GDM1 (cell line): ENCODE measurements at regions not wholly inside any gene's neighbourhood (a gene's known extent, or its start where the extent isn't known, plus 50 kb on each side); places are given as distances from the start of the nearest gene placed in this dataset.
"Not testable (repeated sequence)": the region's sequence is repeated elsewhere in the genome, so short reads cannot be mapped to it uniquely, and the experiment has no call there.

Experiments used
- DNase-seq: peaks from one replicate; lab custom pipeline; 2025; lab: John Stamatoyannopoulos, UW

DNA sequence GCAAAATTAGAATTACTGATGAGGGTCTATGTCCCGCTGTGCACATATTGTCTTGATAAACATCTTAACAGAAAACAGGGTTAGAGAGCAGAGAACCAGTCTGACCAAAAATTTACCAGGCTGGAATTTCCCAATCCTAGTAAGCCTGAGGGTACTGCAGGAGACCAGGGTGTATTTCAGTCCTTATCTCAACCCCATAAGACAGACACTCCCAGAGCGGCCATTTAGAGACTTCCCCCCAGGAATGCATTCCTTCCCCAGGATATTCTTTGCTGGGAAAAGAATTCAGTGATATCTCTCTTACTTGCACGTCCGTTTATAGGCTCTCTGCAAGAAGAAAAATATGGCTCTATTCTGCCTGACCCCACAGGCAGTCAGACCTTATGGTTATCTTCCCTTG, 101.4 kb upstream of the FAM3C start:
- DNase-seq = not testable (repeated sequence)

DNA sequence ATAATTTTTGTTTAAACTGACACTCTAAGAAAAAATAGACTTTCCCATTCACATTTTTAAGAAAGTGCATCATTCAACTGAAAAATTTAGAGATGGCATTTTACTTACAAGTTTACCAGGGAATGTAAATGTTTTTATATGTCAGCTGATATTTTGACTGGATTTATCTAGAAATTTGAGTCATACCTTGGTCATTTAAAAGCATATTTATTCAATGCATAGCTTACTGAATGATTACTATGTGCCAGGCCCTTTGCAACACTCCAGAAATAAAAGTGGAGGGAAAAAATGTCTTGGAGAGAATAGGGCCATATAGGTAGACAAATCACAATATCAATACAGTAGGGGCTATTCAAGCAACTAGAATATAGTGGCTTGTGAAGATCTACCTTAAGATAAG, 98.4 kb upstream of the FAM3C start:
- DNase-seq = no peak

DNA sequence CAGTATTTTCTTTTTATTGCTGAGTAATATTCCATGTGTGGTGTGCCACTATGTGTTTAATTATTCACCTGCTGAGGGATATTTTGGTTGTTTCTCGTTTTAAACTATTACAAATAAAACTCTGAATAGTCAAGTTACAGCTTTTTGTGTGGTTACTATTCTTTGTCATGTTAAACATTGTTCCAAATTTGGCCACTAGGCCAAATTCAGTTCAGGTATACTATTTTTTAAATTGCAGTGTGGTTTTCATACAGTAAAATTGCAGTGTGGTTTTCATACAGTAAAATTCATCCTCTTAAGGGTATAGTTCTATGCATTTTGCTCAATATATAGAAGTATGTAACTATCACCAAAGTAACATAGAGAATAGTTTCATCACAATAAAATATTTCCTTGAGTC, 97.4 kb upstream of the FAM3C start:
- no peak for DNase-seq

DNA sequence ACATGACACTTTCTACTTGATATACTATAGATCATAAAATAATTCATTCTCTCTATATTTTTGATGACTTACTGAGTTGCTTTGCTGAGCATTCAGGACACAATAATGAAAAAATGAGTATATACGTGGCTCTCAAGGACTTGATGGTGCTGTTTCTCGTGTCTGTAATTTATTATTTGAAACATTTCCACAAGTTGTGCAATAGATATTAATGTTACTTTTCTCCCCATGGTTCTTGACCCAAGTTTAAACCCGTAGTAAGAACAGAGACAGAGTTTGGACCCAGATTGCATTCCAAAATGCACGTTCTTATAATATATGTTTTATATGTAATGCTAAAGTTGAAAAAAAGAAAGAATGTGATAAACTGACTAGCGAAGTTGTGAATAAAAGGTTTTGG, 94.2 kb upstream of the FAM3C start:
- no peak for DNase-seq

DNA sequence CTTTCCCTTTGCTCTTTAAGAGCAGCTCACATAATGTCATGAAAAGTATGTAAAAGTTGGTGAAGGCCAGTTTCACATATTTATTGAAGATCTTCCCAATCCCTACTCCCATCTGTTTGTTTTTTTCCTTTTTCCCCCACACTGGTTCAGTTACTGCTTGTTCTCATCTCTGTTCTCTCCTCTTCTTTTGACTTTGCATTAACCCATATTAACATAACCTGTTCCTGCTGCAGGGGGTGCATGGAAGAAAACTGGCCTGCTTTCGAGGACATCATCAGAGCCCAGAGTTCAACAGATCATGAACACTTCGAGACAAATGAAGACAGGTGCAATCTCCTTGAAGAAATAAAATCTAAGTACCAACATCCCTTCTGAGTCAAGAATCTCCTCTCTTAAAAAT, 93.3 kb upstream of the FAM3C start:
- no peak for DNase-seq

DNA sequence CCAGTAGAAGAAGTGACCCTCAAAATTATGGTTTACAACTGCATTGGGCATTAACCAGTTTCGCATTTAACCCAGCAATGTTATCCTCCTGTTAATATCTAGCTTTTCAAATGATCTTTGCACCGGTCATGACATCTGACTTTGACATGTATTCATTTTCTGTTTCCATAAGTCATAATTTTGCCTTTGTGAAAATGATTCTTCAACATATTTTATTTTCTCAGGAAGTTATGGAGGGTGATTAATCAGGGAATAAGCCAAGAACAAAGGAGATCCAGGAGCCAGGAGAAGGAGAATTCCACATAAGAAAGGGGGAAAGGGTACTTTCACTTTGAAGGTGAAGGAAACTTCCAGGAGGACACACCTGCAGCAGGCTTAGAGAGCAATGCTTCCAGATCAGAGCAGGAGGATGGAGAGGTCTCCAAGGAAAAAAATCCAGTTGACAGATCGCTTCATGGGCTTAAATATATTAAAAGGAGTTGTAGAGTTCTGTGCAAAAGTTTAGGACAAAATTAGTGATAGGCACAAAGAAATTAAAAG, 92.1 kb upstream of the FAM3C start:
- no peak for DNase-seq

DNA sequence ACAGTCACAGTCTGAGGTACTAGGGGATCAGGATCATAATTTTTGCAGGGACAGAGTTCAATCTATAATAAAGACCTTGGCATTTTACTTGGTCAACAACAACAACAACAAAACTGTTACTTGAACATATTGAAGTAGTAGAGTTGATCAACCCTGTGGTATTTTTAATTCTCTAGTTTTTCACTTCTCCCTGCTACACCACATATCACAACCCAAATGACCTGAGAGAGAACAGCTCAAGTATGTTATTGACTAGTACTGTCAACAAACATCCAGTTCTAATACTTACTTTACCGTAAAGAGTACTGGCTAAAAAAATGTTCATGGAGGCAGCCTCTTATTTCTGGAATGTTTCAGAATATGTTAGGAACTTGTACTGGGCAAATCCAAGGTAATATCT, 90.5 kb upstream of the FAM3C start:
- no peak for DNase-seq

DNA sequence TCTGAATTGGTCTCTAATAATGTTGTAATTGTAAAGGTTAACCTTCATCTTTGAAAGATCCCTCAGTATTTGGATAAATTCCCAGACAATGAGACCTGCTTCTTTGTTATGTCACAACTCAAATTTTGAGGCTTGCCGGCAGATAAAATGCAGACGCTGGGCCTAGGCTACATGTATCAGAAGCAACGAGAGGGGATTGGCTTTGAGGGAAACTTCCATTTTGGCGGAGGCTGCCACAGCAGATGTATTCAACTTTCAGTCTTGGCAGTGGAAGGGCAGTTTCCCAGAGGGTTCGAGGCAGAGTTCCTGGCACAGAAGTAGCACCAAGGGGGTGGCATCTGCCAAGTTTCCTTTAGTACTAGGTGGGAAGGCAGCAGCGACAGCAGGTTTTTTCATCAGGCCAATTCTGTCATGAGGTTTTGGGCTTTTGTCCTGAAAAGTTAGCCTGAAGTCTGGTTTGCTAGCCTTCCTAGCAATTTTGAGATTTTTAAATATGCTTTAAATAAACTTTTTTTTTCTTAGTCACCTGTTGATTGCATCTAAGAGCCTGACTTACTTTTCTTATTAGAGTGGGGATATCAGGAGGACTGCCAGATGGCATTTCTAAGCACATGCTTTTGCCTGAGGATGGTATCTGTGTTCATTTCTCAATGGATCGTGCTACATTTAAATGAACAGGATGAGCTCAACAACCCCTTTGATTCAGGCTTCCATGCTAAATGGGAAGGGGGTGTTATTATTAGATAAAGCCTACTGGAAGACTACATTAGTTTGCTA, 89.5 kb upstream of the FAM3C start:
- no peak for DNase-seq

DNA sequence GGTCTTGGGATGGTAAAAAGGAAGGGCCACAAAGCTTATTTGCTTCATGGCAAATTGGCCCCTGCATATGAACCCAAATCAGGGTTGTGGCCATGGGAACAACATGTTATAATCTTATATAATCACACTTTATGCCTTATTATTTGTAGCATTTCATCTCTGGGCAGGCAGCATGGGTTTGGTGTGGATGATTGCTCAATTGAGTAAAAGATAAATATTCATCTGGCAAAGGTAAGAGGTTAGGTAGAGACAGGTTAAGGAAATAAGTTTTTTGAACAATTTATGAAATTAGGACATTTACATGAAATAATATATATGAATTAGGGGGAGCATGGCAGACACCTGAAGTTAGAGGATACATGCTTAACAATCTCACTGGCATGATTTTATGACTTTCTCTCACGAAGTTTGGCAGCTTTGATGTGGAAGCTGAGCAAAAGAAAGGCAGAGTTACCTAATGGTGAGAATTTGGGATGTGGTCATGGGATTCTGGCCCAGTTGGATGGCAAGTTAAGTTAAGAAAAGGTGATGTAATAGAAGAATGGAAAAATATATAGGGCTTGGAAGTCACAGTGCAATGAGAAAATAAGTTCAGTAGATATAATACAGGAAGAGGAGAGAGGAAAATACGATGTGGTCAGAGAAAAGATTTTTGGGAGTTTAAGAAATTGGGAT, 88.1 kb upstream of the FAM3C start:
- DNase-seq = no peak

DNA sequence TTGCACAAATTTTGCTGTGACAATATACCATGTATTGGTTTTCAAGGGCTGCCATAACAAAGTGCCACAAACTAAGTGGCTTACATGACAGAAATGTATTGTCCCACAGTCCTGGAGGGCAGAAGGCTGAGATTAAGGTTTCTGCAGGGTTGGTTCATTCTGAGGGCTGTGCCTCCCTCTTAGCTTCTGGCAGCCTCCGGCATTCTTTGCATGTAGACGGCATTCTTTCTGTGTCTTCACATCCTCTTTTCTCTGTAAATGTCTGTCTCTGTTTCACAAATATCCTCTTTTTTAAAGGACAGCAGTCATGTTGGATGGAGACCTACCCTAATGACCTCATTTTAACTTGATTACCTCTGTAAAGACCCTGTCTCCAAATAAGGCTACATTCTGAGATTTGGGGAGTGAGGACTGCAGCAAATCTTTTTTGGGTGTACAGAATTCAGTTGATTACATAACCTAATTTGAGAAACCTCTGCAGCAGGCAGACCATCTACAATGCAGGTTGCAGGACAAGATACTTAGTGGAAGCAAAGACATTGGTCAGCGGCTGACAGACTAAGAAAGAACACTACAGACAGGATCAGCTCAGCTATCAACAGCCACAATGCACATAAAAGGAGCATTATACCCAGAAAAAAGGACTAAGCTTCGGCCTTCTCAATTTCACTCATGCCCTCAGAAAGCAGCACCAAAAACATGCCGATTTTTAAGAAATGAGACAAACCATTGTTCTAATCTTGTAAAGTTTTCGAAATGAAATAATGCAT, 84.6 kb upstream of the FAM3C start:
- DNase-seq = no peak

DNA sequence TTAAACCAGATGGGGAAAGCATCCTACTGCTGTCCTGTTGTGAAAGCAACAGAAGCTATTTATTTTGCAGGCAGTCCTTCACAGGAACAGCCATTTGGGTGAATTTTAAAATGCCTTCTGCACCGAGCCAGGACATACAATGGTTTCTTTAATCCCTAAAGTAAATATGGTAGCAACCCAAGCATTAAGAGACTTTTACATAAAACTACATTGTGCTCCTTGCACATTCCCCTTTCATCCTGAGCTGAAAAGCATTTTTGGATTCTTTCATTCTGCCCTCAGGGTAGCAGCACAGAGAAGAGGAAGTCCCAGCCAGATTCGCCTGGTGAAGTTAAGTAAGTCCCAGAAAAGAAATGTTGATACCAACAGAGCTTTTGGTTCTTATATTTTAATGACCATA, 84.0 kb upstream of the FAM3C start:
- DNase-seq = no peak

DNA sequence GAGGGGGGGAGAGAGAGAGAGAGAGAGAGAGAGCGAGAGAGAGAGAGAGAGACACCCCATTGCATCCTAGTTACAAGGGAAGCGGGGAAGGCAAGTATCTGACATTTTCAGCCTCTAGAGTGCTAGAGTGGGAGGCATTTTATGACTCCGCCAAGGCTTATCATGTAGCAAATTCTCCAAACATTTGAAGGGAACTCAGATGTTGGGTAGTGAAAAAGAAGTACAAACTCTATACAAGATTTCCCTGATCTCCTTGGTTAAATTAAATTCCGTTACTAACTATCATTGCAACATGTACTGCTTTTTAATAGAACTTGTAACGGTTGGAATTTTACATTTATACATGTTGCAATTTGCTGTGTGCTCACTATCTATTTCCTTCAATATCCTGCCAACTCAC, 83.4 kb upstream of the FAM3C start:
- DNase-seq = no peak

DNA sequence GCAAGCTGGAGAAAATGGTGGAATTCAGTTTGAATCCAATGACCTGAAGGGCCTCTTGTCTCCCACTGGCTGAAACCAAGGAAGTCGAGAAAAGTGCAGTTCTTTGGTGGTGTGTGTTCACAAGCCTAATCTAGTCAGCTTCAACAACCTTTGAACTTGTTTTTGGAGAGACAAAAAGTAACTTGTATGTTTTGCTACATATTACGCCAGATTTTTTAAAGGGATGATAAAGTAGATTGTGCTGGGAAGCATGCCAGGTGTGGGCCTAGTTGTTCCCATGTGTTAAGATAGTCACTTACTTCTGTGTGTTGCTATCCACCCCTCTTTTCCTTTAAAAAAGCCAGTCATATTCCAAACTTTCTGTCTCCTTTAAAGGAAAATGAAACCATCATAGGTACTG, 79.7 kb upstream of the FAM3C start:
- DNase-seq = no peak

DNA sequence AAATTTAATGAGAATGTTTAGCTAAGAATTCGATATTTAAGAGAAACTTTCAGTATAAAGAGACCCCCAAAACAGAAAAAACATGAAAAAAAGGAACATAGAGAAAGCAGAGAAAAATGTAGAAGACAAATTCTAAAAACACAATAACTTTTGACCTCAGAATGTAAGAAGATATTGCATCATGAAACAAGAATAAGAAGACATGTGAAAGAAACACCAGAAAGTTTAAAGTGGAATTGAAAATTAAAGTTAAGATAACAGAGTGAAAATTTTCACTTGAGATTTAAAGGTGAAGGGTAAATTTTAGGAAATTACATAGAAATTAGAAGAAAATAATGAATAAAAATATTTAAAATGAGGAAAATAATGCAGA, 78.2 kb upstream of the FAM3C start:
- no peak for DNase-seq

DNA sequence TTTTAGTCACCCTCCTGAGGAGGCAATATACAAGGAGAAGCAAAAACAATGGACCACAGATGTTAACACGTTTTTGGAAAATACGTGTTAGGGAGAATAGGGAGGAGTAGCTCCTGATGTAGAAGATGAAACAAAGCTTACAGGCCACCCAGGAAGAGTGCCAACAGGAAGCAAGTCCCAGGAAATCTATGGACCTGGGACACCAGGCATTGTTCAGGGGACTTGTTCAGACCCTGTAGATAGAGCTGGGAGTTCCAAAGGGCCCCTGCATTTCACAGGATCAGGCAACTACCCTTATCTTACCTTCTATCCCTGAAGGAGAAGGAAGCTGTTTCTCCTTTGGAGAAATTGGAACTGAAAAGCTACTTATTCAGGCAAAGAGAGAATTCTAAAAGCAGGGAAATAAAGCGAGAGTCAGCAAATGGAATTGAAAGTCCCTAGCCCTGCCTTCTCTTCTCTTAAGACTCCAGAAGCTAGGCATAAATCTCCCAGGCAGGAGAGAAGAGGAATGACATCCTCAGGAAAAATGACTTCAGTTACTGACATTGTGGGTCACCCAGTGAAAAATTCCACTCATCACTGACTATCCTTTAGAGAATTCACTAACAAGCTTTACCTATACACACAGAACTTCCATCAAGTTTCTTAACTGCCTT, 77.7 kb upstream of the FAM3C start:
- DNase-seq = no peak

DNA sequence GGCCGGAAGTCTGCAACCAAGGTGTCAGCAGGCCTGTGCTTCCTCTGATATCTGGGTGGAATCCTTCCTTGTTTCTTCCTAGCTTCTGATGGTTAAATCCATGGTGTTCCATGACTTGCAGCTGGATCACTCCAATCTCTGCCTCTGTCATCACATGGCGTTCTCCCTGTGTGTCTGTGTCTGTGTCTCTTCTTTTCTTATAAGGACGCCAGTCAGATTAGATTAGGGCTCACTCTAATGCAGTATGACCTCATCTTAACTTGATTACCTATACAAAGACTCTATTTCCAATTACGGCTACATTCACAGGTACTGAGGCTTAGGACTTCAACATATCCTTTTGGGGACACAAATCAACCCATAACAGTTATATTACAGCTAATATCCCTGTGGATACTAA, 70.3 kb upstream of the FAM3C start:
- no peak for DNase-seq

DNA sequence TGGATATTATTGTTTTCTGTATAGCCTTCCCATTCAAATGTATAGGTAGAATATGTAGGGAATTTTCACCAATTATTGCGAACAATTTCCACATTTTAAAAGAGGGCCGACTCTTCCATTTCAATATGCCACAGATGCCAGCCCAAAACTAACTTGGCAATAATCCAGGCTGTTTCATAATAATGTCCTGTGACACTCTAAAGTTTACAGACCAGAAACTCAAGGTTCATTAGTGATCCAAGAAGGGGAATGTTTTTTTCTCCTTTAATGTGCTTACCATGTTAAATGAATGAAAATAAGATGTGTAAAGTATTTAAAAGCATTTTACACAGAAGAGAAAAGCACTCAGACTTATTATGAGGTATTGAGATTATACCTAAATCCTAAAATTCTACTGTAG, 63.0 kb upstream of the FAM3C start:
- DNase-seq = no peak

DNA sequence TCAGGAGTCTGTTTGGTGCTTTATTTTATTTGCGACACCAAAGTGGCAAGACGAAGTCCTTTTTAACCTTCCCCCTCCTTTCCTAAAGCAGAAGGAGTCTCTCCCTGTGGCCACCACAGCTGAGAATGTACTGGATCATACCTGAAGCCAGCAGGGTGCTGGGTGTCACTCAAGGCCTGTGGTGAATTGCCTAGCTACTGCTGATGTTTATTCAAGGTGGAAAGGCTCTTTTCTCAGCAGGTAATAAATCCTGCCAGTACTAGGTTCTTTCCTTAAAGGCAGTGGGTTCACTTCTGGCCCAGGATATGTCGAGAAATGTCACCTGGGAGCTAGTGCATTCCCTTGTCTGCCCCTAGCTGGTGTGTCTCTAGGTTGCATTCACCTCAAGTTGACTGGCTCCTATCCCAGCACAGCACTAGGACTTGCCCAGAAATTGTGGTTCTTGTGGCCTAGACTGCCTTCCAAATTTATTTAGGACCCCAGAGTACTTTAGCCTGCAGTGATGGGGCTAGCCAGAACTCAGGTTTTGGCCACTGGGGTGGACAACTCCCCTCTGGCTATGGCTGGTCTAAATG, 60.8 kb upstream of the FAM3C start:
- DNase-seq = no peak

DNA sequence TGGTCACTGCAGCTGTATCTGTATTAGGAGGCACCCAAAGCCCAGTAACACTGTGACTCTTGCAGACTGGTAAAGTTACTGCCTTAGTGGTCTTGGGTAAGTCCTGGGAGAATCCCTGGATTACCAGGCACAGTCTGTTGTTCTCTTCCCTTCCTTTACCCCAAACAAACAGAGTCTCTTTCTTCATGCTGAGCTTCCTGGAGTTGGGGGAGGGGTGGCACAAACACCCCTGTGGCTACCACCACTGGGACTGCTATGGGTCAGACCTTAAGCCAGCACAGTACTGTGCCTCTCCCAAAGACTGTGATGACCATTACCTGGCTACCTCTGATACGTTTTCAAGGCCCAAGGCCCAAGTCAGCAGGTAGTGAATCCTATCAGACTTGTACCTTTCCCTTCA, 59.9 kb upstream of the FAM3C start:
- no peak for DNase-seq

DNA sequence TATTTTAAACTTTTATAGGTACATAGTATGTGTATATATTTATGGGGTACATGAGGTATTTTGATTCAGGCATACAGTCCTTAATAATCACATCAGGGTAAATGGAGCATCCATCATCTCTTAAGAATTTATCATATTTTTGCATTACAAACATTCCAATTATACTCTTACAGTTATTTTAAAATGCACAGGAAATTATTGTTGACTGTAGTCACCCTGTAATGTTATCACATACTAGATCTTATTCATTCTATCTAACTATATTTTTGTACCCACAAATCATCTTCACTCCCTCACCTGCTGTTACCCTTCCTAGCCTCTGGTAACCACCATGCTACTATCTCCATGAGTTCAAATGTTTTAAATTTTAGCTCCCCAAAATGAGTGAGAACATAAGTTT, 56.3 kb upstream of the FAM3C start:
- DNase-seq = no peak

DNA sequence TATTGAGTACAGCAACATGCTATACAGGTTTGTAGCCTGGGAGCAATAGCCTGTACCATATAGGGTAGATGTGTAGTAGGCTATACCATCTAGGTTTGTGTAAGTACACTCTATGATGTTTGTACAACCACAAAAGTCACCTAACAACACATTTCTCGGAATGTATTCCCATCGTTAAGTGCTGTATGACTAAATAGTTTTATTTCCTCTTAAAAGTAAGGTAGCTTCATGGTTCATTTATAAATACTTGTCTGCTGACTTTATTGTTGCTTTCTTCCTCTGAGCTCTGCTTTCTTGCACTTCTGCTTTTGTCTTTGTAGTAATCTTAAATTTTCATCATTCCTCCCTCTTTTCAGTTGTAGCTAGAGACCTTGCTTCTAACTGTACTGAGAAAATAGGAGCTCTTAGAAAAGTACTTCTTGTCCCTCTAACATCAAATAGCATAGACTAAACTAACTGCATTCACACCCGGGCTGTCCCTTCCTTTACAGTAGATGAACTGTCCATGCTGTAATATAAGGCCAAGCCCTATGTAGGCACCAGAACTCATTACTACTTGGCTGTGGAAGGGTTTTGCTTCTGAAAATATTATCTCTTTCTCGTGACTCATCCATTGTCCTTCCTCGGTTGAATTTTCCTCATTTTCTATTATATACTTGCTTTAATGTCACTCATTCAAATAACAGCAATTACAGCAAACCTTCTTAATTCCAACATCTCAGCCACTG, 55.4 kb upstream of the FAM3C start:
- DNase-seq = no peak
